ENCODE measurements at regions not wholly inside any gene's neighbourhood (a gene's known extent, or its start where the extent isn't known, plus 50 kb on each side); places are given as distances from the start of the nearest gene placed in this dataset.
A peak's percentile ranks its signal among the peaks of the same experiment; 100 is the strongest.

GRCh38 chr4:3368334-3368733, 73.4 kb upstream of the HGFAC start:
- no peak for TF ChIP-seq CTCF (IDR thresholded peaks at IDR 0.05; ENCODE audit: borderline replicate concordance)
- intact Hi-C loops (cut with micrococcal nuclease) = no loop called here
- no peaks in the 10 kb centered on the region for H3K9me3 ChIP-seq (replicated peaks)
- no peaks in the 10 kb centered on the region for H3K36me3 ChIP-seq
- no peak overlapping the region for H3K4me3 ChIP-seq
- H3K4me1 ChIP-seq = peaks cover 54% of the 10 kb centered on the region
- no peak for DNase-seq
- H3K27ac ChIP-seq (replicated peaks) = no peak overlapping the region
- no peaks in the 10 kb centered on the region for H3K27me3 ChIP-seq (ENCODE audit: low read depth)

GRCh38 chr4:3368841-3369760, 72.7 kb upstream of the HGFAC start:
- Histone ChIP-seq H3K9me3 (replicated peaks) (no peaks in the 10 kb centered on the region), H3K27ac (replicated peaks) (peak overlapping the region; percentile 55), H3K4me1 (peaks cover 56% of the 10 kb centered on the region), H3K36me3 (no peaks in the 10 kb centered on the region), H3K4me3 (peak overlapping the region; percentile 60), H3K27me3 (ENCODE audit: low read depth) (no peaks in the 10 kb centered on the region)
- no peak for DNase-seq
- intact Hi-C loops (cut with micrococcal nuclease) = no loop called here
- TF ChIP-seq CTCF (IDR thresholded peaks at IDR 0.05; ENCODE audit: borderline replicate concordance) = no peak

- Histone ChIP-seq H3K4me1 (peaks cover 50% of the 10 kb centered on the region), H3K36me3 (no peaks in the 10 kb centered on the region), H3K27me3 (ENCODE audit: low read depth) (no peaks in the 10 kb centered on the region), H3K27ac (replicated peaks) (peak overlapping the region; percentile 55), H3K9me3 (replicated peaks) (no peaks in the 10 kb centered on the region), H3K4me3 (peak overlapping the region; percentile 60)
- DNase-seq = peak; percentile 66
- intact Hi-C loops (cut with micrococcal nuclease) = no loop called here
- TF ChIP-seq CTCF (IDR thresholded peaks at IDR 0.05; ENCODE audit: borderline replicate concordance) = peak; percentile 13
Measured at GRCh38 chr4:3369781-3370674, 71.7 kb upstream of the HGFAC start.

GRCh38 chr4:3371033-3372001, 70.5 kb upstream of the HGFAC start:
- Histone ChIP-seq H3K9me3 (replicated peaks) (no peaks in the 10 kb centered on the region), H3K4me3 (peak overlapping the region; percentile 60), H3K36me3 (no peaks in the 10 kb centered on the region), H3K4me1 (peaks cover 50% of the 10 kb centered on the region), H3K27me3 (ENCODE audit: low read depth) (no peaks in the 10 kb centered on the region), H3K27ac (replicated peaks) (no peak overlapping the region)
- no peak for DNase-seq
- TF ChIP-seq CTCF (IDR thresholded peaks at IDR 0.05; ENCODE audit: borderline replicate concordance) = no peak
- intact Hi-C loops (cut with micrococcal nuclease) = no loop called here

Data from left ventricle myocardium inferior (tissue), 1 donor.